ENCODE measurements at regions not wholly inside any gene's neighbourhood (a gene's known extent, or its start where the extent isn't known, plus 50 kb on each side); places are given as distances from the start of the nearest gene placed in this dataset.
"Not testable (repeated sequence)": the region's sequence is repeated elsewhere in the genome, so short reads cannot be mapped to it uniquely, and the experiment has no call there.

GRCh38 chr5:3149899-3150298, 398.4 kb upstream of the IRX2 start:
- no peaks in the 10 kb centered on the region for H3F3A ChIP-seq (ENCODE audit: insufficient read depth)
- H3K9me3 ChIP-seq (ENCODE audit: low read depth) = peaks cover 2% of the 10 kb centered on the region
- no peak for DNase-seq
- in situ Hi-C loops (cut with MboI) = no loop called here
- TF ChIP-seq EZH2phosphoT487 (IDR thresholded peaks at IDR 0.05; ENCODE audit: insufficient read depth, low read depth) = no peak
- TF ChIP-seq EZH2 (IDR thresholded peaks at IDR 0.05; ENCODE audit: insufficient read depth, poor library complexity, severe bottlenecking) = no peak
- no peak overlapping the region for H3K9ac ChIP-seq
- no peaks in the 10 kb centered on the region for H3K4me1 ChIP-seq (ENCODE audit: insufficient read depth)
- WGBS, 2 experiments (ENCODE audit: low coverage in 1 of 2, low lambda C conversion rate in 2 of 2, missing lambda C conversion rate in 2 of 2) = 32 to 33% methylated on average over 9 of the region's 9 CpGs
- no peaks in the 10 kb centered on the region for H4K20me1 ChIP-seq (ENCODE audit: insufficient read depth)
- H3K9me2 ChIP-seq (ENCODE audit: insufficient read depth) = no peaks in the 10 kb centered on the region
- no peak overlapping the region for H2AFZ ChIP-seq
- H3K79me2 ChIP-seq (ENCODE audit: insufficient read depth) = no peaks in the 10 kb centered on the region
- no peak overlapping the region for H3K4me3 ChIP-seq
- H3K27ac ChIP-seq = no peak overlapping the region
- H3K27me3 ChIP-seq (replicated peaks; ENCODE audit: insufficient read depth) = no peaks in the 10 kb centered on the region
- H3K4me2 ChIP-seq (ENCODE audit: unreplicated experiment) = no peak overlapping the region
- no peaks in the 10 kb centered on the region for H3K36me3 ChIP-seq (ENCODE audit: low read depth)

GRCh38 chr5:3147405-3147804, 395.9 kb upstream of the IRX2 start:
- H4K20me1 ChIP-seq (ENCODE audit: insufficient read depth); H2AFZ ChIP-seq; in situ Hi-C loops (cut with MboI); H3K4me1 ChIP-seq (ENCODE audit: insufficient read depth); DNase-seq; H3K9me2 ChIP-seq (ENCODE audit: insufficient read depth); H3K36me3 ChIP-seq (ENCODE audit: low read depth); H3K9me3 ChIP-seq (ENCODE audit: low read depth); H3K4me2 ChIP-seq (ENCODE audit: unreplicated experiment); H3F3A ChIP-seq (ENCODE audit: insufficient read depth); H3K27me3 ChIP-seq (replicated peaks; ENCODE audit: insufficient read depth); H3K27ac ChIP-seq; H3K79me2 ChIP-seq (ENCODE audit: insufficient read depth); H3K4me3 ChIP-seq; H3K9ac ChIP-seq: not testable (repeated sequence)
- WGBS, 2 experiments (ENCODE audit: low coverage in 1 of 2, low lambda C conversion rate in 2 of 2, missing lambda C conversion rate in 2 of 2) = 15 to 16% methylated on average over 1 of the region's 1 CpG

- H3K79me2 ChIP-seq (ENCODE audit: insufficient read depth) = no peaks in the 10 kb centered on the region
- H4K20me1 ChIP-seq (ENCODE audit: insufficient read depth) = no peaks in the 10 kb centered on the region
- H3K27me3 ChIP-seq (replicated peaks; ENCODE audit: insufficient read depth) = no peaks in the 10 kb centered on the region
- in situ Hi-C loops (cut with MboI) = no loop called here
- DNase-seq = no peak
- H3K9me2 ChIP-seq (ENCODE audit: insufficient read depth) = no peaks in the 10 kb centered on the region
- TF ChIP-seq EZH2phosphoT487 (IDR thresholded peaks at IDR 0.05; ENCODE audit: insufficient read depth, low read depth) = no peak
- no peak for TF ChIP-seq EZH2 (IDR thresholded peaks at IDR 0.05; ENCODE audit: insufficient read depth, poor library complexity, severe bottlenecking)
- WGBS, 2 experiments (ENCODE audit: low coverage in 1 of 2, low lambda C conversion rate in 2 of 2, missing lambda C conversion rate in 2 of 2) = 24 to 33% methylated on average over 5 of the region's 5 CpGs
- peaks cover 2% of the 10 kb centered on the region for H3K9me3 ChIP-seq (ENCODE audit: low read depth)
- H3K4me2 ChIP-seq (ENCODE audit: unreplicated experiment) = no peak overlapping the region
- H3F3A ChIP-seq (ENCODE audit: insufficient read depth) = no peaks in the 10 kb centered on the region
- H3K9ac ChIP-seq = no peak overlapping the region
- no peaks in the 10 kb centered on the region for H3K4me1 ChIP-seq (ENCODE audit: insufficient read depth)
- no peak overlapping the region for H3K27ac ChIP-seq
- H3K36me3 ChIP-seq (ENCODE audit: low read depth) = no peaks in the 10 kb centered on the region
- no peak overlapping the region for H2AFZ ChIP-seq
- no peak overlapping the region for H3K4me3 ChIP-seq
These were observed 394.2 kb upstream of the IRX2 start for GRCh38 chr5:3145641-3146040.

GRCh38 chr5:3143382-3143781, 391.9 kb upstream of the IRX2 start:
- 55 to 59% methylated on average over 12 of the region's 12 CpGs for whole genome bisulfite sequencing, 2 experiments (ENCODE audit: low coverage in 1 of 2, low lambda C conversion rate in 2 of 2, missing lambda C conversion rate in 2 of 2)
- Histone ChIP-seq H3K27ac (no peak overlapping the region), H3K9ac (no peak overlapping the region), H3K27me3 (replicated peaks; ENCODE audit: insufficient read depth) (no peaks in the 10 kb centered on the region), H3K9me3 (ENCODE audit: low read depth) (peaks cover 2% of the 10 kb centered on the region), H3K79me2 (ENCODE audit: insufficient read depth) (no peaks in the 10 kb centered on the region), H3K4me3 (no peak overlapping the region), H3K9me2 (ENCODE audit: insufficient read depth) (no peaks in the 10 kb centered on the region), H2AFZ (no peak overlapping the region), H3K36me3 (ENCODE audit: low read depth) (no peaks in the 10 kb centered on the region), H3K4me2 (ENCODE audit: unreplicated experiment) (no peak overlapping the region), H3F3A (ENCODE audit: insufficient read depth) (no peaks in the 10 kb centered on the region), H4K20me1 (ENCODE audit: insufficient read depth) (no peaks in the 10 kb centered on the region), H3K4me1 (ENCODE audit: insufficient read depth) (no peaks in the 10 kb centered on the region)
- DNase-seq = no peak
- in situ Hi-C loops (cut with MboI) = no loop called here
- no peak for TF ChIP-seq EZH2 (IDR thresholded peaks at IDR 0.05; ENCODE audit: insufficient read depth, poor library complexity, severe bottlenecking)
- no peak for TF ChIP-seq EZH2phosphoT487 (IDR thresholded peaks at IDR 0.05; ENCODE audit: insufficient read depth, low read depth)

DNA sequence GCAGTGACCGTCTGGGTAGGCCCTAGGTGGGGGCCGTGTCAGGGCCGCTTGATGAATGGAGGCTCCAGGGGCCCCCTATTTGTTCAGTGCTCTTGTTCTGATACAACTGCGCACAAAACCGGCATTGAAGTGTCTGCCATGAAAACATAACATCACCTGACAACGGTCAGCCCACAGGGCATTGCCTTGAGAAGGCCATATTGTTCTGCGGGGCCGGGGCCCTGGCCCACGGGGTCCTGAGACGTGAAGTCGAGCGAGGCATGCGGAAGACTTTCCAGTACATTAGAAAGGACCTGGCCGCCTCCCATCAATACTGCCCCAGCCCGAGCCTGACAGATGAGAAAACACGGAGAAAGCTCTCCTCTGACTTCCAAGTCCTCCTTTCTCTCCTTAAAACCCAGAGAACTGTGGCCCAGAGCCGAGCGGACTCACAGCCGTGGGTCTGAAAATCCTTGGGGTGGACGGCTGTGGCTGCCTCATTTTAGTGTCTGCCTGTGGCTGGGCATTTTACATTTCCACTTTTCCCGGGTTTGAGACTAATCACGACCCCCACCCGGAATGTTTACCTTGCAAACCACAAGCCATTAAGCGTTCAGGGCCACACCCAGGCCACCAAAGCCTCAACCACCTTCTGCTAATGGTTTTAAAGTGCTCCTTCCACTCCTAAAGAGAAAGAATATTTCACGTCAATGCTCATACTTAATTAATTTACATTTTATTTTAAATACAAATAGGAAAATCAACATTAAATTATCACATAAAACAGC, 391.0 kb upstream of the IRX2 start:
- 56 to 57% methylated on average over 25 of the region's 25 CpGs for WGBS, 2 experiments (ENCODE audit: low coverage in 1 of 2, low lambda C conversion rate in 2 of 2, missing lambda C conversion rate in 2 of 2)
- no peak for TF ChIP-seq EZH2 (IDR thresholded peaks at IDR 0.05; ENCODE audit: insufficient read depth, poor library complexity, severe bottlenecking)
- no peak for TF ChIP-seq EZH2phosphoT487 (IDR thresholded peaks at IDR 0.05; ENCODE audit: insufficient read depth, low read depth)

More for the DNA sequence above, 391.0 kb upstream of the IRX2 start:
- Histone ChIP-seq H3K4me2 (ENCODE audit: unreplicated experiment) (no peak overlapping the region), H3K79me2 (ENCODE audit: insufficient read depth) (no peaks in the 10 kb centered on the region), H3K9ac (no peak overlapping the region), H3K27ac (no peak overlapping the region), H3K27me3 (replicated peaks; ENCODE audit: insufficient read depth) (no peaks in the 10 kb centered on the region), H3K9me3 (ENCODE audit: low read depth) (peaks cover 2% of the 10 kb centered on the region), H2AFZ (no peak overlapping the region), H3K36me3 (ENCODE audit: low read depth) (no peaks in the 10 kb centered on the region), H3K9me2 (ENCODE audit: insufficient read depth) (no peaks in the 10 kb centered on the region), H3K4me1 (ENCODE audit: insufficient read depth) (no peaks in the 10 kb centered on the region), H4K20me1 (ENCODE audit: insufficient read depth) (no peaks in the 10 kb centered on the region), H3F3A (ENCODE audit: insufficient read depth) (no peaks in the 10 kb centered on the region), H3K4me3 (no peak overlapping the region)
- DNase-seq = no peak
- in situ Hi-C loops (cut with MboI) = no loop called here

All from GM23248 (cell line).